Pancreas (tissue), 10 donors: ENCODE measurements at regions not wholly inside any gene's neighbourhood (a gene's known extent, or its start where the extent isn't known, plus 50 kb on each side); places are given as distances from the start of the nearest gene placed in this dataset.

ENCODE experiments used
- ATAC-seq, 4 donors: fragments of 200-7000 bp; cut with Tn5 transposase; one replicate each; pipeline versions ENCODE4 v1.8.0 to v1.9.1; 2020; ENCODE audit warnings: mild to moderate bottlenecking in 4 of 4, moderate library complexity in 4 of 4
- DNase-seq, 6 donors: peaks; one replicate each; pipeline ENCODE4 v3.0.0-alpha.2; 2020
- FAIRE-seq: peaks from 2 replicates; lab custom pipeline; 2012; peaks lifted over from hg19 to GRCh38; lab: Jason Lieb, UNC
- H3K27ac ChIP-seq, 4 donors: fragments of 200-600 bp; sonication (generic); 1 replicate in 3 of 4; 2 replicates in 1 of 4; pipeline versions ENCODE4 v1.5.0 to v1.8.0; 2020
- H3K27me3 ChIP-seq, 4 donors: fragments of 200-600 bp; one replicate each; pipeline ENCODE4 v1.8.0; 2021
- H3K36me3 ChIP-seq, 3 donors: fragments of 200-600 bp; sonication (generic) in 1 of 3; one replicate each; pipeline versions ENCODE4 v1.5.0 to v1.8.0; 2020 to 2021
- H3K4me1 ChIP-seq, 3 donors: fragments of 200-600 bp; one replicate each; pipeline ENCODE4 v1.8.0; 2021
- H3K4me3 ChIP-seq, 4 donors: fragments of 200-600 bp; sonication (generic) in 2 of 4; one replicate each; pipeline versions ENCODE4 v1.5.0 to v1.8.0; 2020 to 2021
- H3K9me3 ChIP-seq, 4 donors: fragments of 200-600 bp; one replicate each; pipeline ENCODE4 v1.8.0; 2021
- CTCF ChIP-seq, 4 donors: fragments of 200-600 bp; sonication (generic) in 3 of 4; IDR thresholded peaks; one replicate each; pipeline versions ENCODE4 v1.5.0 to v1.8.0; 2021; ENCODE audit warnings: antibody characterized with exemption in 4 of 4
- WGBS, 2 donors: extraction: QIAGEN DNeasy Blood & Tissue Kit; methylation state at CpG; one replicate each; pipeline ENCODE4 v1.1.7; 2013; 5-methylcytosine and 5-hydroxymethylcytosine counted together
- intact Hi-C, 3 donors: fragments of 100-400 bp; cut with DNase I; formaldehyde crosslinking; loops; one replicate each; pipeline versions ENCODE4 v1.11.1 to v1.14.2; 2022
- donor health status: healthy with polysubstance abuse.
- donor health status: DM: no; HTN: no; CAD: no; lungs with moderate emphysema.
- donor health status: DM: no; HTN: no; CAD: no.
- donor health status: control.
- donor health status: control.
- donor health status: Bipolar disorder and iron deficiency.
- donor health status: DM: yes; HTN: yes; CAD: no.
- donor health status: DM: no; HTN: no; CAD: no.
- donor health status: DM: no; HTN: no; CAD: no.
- donor health status: DM: yes; HTN: yes; CAD: no.

GRCh38 chr1:29732453-29732852 lies 496.1 kb downstream of the PTPRU start:
- no peaks in the 10 kb centered on the region for H3K36me3 ChIP-seq
- no peaks in the 10 kb centered on the region for H3K9me3 ChIP-seq
- DNase-seq (no peak), FAIRE-seq (no peak), ATAC-seq (no peak)
- no peak overlapping the region for H3K4me3 ChIP-seq
- 58 to 63% methylated on average over 3 of the region's 3 CpGs for WGBS, 2 donors
- H3K4me1 ChIP-seq, result no peaks in the 10 kb centered on the region
- no peaks in the 10 kb centered on the region for H3K27me3 ChIP-seq
- intact Hi-C loops, result no loop called here
- TF ChIP-seq CTCF (IDR thresholded peaks at IDR 0.05), result no peak
- H3K27ac ChIP-seq, result no peak overlapping the region

- 45 to 51% methylated on average over 5 of the region's 5 CpGs for WGBS, 2 donors
- Histone ChIP-seq H3K36me3 (no peaks in the 10 kb centered on the region), H3K9me3 (no peaks in the 10 kb centered on the region), H3K27ac (no peak overlapping the region), H3K27me3 (no peaks in the 10 kb centered on the region), H3K4me1 (no peaks in the 10 kb centered on the region), H3K4me3 (no peak overlapping the region)
- DNase-seq (no peak), FAIRE-seq (no peak), ATAC-seq (no peak)
- intact Hi-C loops, result no loop called here
- TF ChIP-seq CTCF (IDR thresholded peaks at IDR 0.05), result no peak
Observed at GRCh38 chr1:29730623-29731022, 494.3 kb downstream of the PTPRU start.

- DNase-seq (no peak), FAIRE-seq (no peak), ATAC-seq (no peak)
- Histone ChIP-seq H3K9me3 (no peaks in the 10 kb centered on the region), H3K27me3 (no peaks in the 10 kb centered on the region), H3K4me1 (no peaks in the 10 kb centered on the region), H3K4me3 (no peak overlapping the region), H3K27ac (no peak overlapping the region), H3K36me3 (no peaks in the 10 kb centered on the region)
- TF ChIP-seq CTCF (IDR thresholded peaks at IDR 0.05), result no peak
- intact Hi-C loops, result no loop called here
- WGBS, 2 donors, result 59 to 93% methylated on average over 6 of the region's 6 CpGs
Observed at GRCh38 chr1:29729281-29729680, 493.0 kb downstream of the PTPRU start.

GRCh38 chr1:29728703-29729102 lies 492.4 kb downstream of the PTPRU start:
- 72 to 86% methylated on average over 5 of the region's 5 CpGs for WGBS, 2 donors
- FAIRE-seq, result no peak
- no peak for DNase-seq
- no peak for TF ChIP-seq CTCF (IDR thresholded peaks at IDR 0.05)
- Histone ChIP-seq H3K4me1 (no peaks in the 10 kb centered on the region), H3K9me3 (no peaks in the 10 kb centered on the region), H3K27me3 (no peaks in the 10 kb centered on the region), H3K36me3 (no peaks in the 10 kb centered on the region), H3K4me3 (no peak overlapping the region), H3K27ac (no peak overlapping the region)
- ATAC-seq, result no peak
- intact Hi-C loops, result no loop called here

GRCh38 chr1:29725262-29725661 lies 488.9 kb downstream of the PTPRU start:
- no peak for TF ChIP-seq CTCF (IDR thresholded peaks at IDR 0.05)
- WGBS, 2 donors, result 78% methylated on average over 1 of the region's 1 CpG
- no peak overlapping the region for H3K27ac ChIP-seq
- intact Hi-C loops, result no loop called here
- H3K4me3 ChIP-seq, result no peak overlapping the region
- H3K4me1 ChIP-seq, result no peaks in the 10 kb centered on the region
- no peak for FAIRE-seq
- ATAC-seq, result no peak
- H3K36me3 ChIP-seq, result no peaks in the 10 kb centered on the region
- DNase-seq, result no peak
- no peaks in the 10 kb centered on the region for H3K9me3 ChIP-seq
- no peaks in the 10 kb centered on the region for H3K27me3 ChIP-seq
